Progenitor cell of endocrine pancreas (in vitro differentiated cells): ENCODE measurements at regions not wholly inside any gene's neighbourhood (a gene's known extent, or its start where the extent isn't known, plus 50 kb on each side); places are given as distances from the start of the nearest gene placed in this dataset.

Experiments
- DNase-seq: peaks from one replicate; pipeline ENCODE4 v3.0.0; 2021; ENCODE audit warnings: low spot score; ENCODE audit not compliant: unreplicated experiment
- H3K27ac Mint-ChIP-seq: 2 replicates; pipeline ENCODE4 v1.8.0; 2021; ENCODE audit warnings: mild to moderate bottlenecking, moderate library complexity, mixed read lengths
- H3K27me3 Mint-ChIP-seq: 2 replicates; pipeline ENCODE4 v1.8.0; 2021; ENCODE audit warnings: mixed read lengths
- H3K36me3 Mint-ChIP-seq: 2 replicates; pipeline ENCODE4 v1.8.0; 2022; ENCODE audit warnings: mixed read lengths; ENCODE audit not compliant: insufficient read depth
- H3K4me1 Mint-ChIP-seq: 2 replicates; pipeline ENCODE4 v1.8.0; 2021; ENCODE audit warnings: low read depth, mixed read lengths
- H3K4me3 Mint-ChIP-seq: 2 replicates; pipeline ENCODE4 v1.8.0; 2021; ENCODE audit warnings: low read depth, mild to moderate bottlenecking, moderate library complexity, mixed read lengths
- H3K9me3 Mint-ChIP-seq: 2 replicates; pipeline ENCODE4 v1.8.0; 2021; ENCODE audit warnings: low read depth, mixed read lengths
- TF ChIP-seq, protein P1 (sequence below): fragments of 200-600 bp; sonication (generic); IDR thresholded peaks from one replicate; pipeline ENCODE4 v1.5.0; 2021; ENCODE audit warnings: antibody characterized with exemption, mild to moderate bottlenecking; ENCODE audit not compliant: unreplicated experiment

DNA sequence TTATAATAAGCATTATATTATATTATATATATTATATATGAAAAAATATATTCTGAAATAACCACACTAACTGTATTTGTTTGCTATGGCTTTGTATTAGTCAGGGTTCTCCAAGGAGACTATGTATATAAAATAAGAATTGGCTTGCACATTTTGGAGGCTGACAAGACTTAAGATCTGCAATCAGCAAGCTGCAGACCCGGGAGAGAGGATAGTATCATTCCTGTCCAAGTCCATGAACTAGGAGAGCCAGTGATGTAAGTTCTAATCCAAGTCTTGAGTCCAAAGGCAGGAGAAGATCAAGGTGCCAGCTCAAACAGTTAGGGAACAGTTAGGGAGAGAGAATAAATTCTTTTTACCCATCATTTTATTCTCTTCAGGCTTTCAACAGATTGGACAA lies 639.5 kb downstream of the PLPP3 start:
- Mint-ChIP-seq H3K27ac (no peak overlapping the region), H3K9me3 (peaks cover 3% of the 10 kb centered on the region), H3K4me3 (no peak overlapping the region), H3K4me1 (no peaks in the 10 kb centered on the region), H3K27me3 (no peaks in the 10 kb centered on the region), H3K36me3 (no peaks in the 10 kb centered on the region)
- TF ChIP-seq, protein P1, sequence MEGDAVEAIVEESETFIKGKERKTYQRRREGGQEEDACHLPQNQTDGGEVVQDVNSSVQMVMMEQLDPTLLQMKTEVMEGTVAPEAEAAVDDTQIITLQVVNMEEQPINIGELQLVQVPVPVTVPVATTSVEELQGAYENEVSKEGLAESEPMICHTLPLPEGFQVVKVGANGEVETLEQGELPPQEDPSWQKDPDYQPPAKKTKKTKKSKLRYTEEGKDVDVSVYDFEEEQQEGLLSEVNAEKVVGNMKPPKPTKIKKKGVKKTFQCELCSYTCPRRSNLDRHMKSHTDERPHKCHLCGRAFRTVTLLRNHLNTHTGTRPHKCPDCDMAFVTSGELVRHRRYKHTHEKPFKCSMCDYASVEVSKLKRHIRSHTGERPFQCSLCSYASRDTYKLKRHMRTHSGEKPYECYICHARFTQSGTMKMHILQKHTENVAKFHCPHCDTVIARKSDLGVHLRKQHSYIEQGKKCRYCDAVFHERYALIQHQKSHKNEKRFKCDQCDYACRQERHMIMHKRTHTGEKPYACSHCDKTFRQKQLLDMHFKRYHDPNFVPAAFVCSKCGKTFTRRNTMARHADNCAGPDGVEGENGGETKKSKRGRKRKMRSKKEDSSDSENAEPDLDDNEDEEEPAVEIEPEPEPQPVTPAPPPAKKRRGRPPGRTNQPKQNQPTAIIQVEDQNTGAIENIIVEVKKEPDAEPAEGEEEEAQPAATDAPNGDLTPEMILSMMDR: no peak
- DNase-seq: no peak

DNA sequence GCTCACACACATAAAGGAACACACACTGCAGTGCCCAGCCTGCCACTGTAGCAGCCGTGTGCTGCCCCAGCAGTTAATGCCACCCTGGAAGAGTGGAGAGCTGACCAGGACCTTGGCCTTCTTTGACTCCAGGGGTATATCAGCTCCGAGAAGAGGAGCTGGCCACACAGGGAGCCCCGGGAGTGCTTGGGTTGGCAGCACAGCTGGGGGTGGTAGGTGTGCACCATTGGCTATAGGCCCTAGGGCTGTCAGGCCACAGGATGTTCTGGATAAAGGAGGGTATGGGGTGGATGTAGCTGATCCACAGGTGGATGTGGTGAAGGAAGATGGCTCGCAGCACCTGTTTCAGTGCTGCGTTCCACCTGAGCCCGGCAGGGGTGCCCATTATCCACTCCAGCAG lies 640.5 kb downstream of the PLPP3 start:
- TF ChIP-seq, protein P1: no peak
- H3K4me3 Mint-ChIP-seq: no peak overlapping the region
- H3K27ac Mint-ChIP-seq: no peak overlapping the region
- no peaks in the 10 kb centered on the region for H3K27me3 Mint-ChIP-seq
- no peak for DNase-seq
- peaks cover 9% of the 10 kb centered on the region for H3K9me3 Mint-ChIP-seq
- H3K36me3 Mint-ChIP-seq: no peaks in the 10 kb centered on the region
- H3K4me1 Mint-ChIP-seq: no peaks in the 10 kb centered on the region

DNA sequence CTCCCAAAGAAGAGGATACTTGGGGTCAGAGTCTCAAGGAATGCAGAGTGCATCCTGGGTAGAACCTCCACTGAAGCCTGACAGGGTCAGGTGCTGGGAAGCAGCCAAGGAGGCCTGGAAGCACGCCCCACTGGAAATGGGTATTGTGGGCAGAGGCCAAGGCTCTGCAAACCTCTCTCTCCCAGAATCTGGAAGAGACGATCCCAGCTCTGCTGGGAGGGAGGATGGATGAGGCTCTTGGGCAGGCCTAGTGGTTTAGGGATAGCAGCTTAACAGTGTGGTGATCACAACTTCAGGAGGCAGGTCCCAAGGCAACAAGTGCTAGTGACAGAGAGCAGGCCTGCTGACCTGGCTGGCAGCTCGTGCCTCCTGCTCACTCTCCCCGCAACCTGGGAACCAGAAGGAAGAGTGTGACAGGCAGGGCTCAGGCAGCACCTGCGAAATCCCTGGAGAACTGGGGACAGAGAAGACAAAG lies 641.0 kb downstream of the PLPP3 start:
- no peaks in the 10 kb centered on the region for H3K27me3 Mint-ChIP-seq
- no peak for DNase-seq
- H3K27ac Mint-ChIP-seq: no peak overlapping the region
- H3K4me1 Mint-ChIP-seq: no peaks in the 10 kb centered on the region
- no peak overlapping the region for H3K4me3 Mint-ChIP-seq
- H3K36me3 Mint-ChIP-seq: no peaks in the 10 kb centered on the region
- TF ChIP-seq, protein P1: no peak
- H3K9me3 Mint-ChIP-seq: peaks cover 9% of the 10 kb centered on the region

DNA sequence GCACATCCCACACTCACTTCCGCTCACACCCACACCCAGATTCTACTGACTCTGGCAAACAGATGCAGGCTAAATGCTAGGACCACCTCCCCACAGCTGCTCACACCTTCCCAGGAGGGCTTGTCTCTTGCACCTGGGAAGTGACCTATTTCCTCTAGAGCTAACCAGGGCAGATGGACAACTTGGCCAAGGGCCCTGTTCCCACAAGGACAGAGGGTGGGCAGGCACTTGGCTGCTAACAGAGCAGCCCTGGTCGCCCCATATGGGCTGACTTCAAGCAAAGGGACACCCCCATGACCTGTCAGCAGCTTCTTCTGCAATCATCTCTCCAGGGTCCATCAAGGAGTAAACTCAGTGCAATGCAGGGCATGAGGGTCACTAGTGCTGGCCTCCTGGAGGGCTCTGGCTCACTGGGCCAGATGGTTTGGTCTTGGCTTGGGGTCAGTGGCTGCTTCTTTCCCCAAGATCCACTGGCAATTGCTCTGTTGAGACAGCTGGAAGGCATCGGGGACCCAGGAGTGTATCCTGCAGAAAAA lies 641.5 kb downstream of the PLPP3 start:
- Mint-ChIP-seq H3K9me3 (peaks cover 9% of the 10 kb centered on the region), H3K4me1 (no peaks in the 10 kb centered on the region), H3K4me3 (no peak overlapping the region), H3K36me3 (no peaks in the 10 kb centered on the region), H3K27ac (no peak overlapping the region), H3K27me3 (no peaks in the 10 kb centered on the region)
- DNase-seq: no peak
- TF ChIP-seq, protein P1: no peak

DNA sequence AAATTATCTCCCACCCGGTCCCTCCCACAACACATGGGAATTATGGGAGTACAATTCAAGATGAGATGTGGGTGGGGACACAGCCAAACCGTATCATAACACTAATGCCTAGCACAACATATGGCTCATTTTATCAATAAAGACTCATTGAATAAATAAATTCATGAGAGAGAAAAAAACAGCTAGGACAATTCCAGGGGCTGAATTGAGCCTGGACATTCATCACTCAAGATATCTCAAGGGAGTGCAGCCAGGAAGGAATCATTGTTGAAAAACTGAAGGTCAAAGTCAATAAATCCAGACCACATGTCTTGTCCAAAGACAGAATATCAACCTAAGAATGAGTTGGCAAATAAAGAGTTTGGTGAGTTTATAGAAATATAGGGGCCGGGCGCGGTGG lies 644.1 kb downstream of the PLPP3 start:
- Mint-ChIP-seq H3K27ac (no peak overlapping the region), H3K27me3 (no peaks in the 10 kb centered on the region), H3K4me3 (no peak overlapping the region), H3K4me1 (no peaks in the 10 kb centered on the region), H3K36me3 (no peaks in the 10 kb centered on the region), H3K9me3 (peaks cover 9% of the 10 kb centered on the region)
- DNase-seq: no peak
- TF ChIP-seq, protein P1: no peak
